GM12878 (cell line): ENCODE measurements at regions not wholly inside any gene's neighbourhood (a gene's known extent, or its start where the extent isn't known, plus 50 kb on each side); places are given as distances from the start of the nearest gene placed in this dataset.

Experiments
- ATAC-seq: fragments of 200-7000 bp; cut with Tn5 transposase; 3 replicates; pipeline ENCODE4 v1.9.1; 2020; ENCODE audit warnings: mild to moderate bottlenecking, moderate library complexity
- BruUV-seq: library from RNA; stranded (reverse); fragments of 400-500 nt; replicated peaks from 2 replicates; lab custom pipeline; 2021; lab: Mats Ljungman, UMichigan
- CTCF ChIA-PET: fragments of 300-600 bp; sonication (Branson Sonifier 250); formaldehyde crosslinking; extraction: SDS; loops from one replicate; lab custom pipeline; 2021; ENCODE audit warnings: inconsistent platforms; lab: Yijun Ruan, JAX
- POLR2A ChIA-PET: fragments of 350-600 bp; formaldehyde crosslinking; extraction: SDS; loops from one replicate; lab custom pipeline; 2021; ENCODE audit warnings: inconsistent platforms; lab: Charles Lee
- RAD21 ChIA-PET: fragments of 300-600 bp; sonication (Branson Sonifier 250); formaldehyde crosslinking; loops from one replicate; lab custom pipeline; 2023; ENCODE audit warnings: antibody characterized with exemption; ENCODE audit not compliant: unreplicated experiment; lab: Charles Lee
- SMC1A ChIA-PET: fragments of 300-600 bp; sonication (Branson Sonifier 250); formaldehyde crosslinking; loops from one replicate; lab custom pipeline; 2023; ENCODE audit not compliant: unreplicated experiment, uncharacterized antibody; lab: Charles Lee
- DNase-seq: peaks from one replicate; pipeline ENCODE4 v3.0.0-alpha.2; 2011; ENCODE audit warnings: low read depth, low spot score
- FAIRE-seq: peaks from 3 replicates; lab custom pipeline; 2011; peaks lifted over from hg19 to GRCh38; lab: Jason Lieb, UNC
- H2AFZ ChIP-seq: 2 replicates; pipeline ENCODE4 v1.6.0; 2011; ENCODE audit warnings: low read depth, low read length, control low read depth; ENCODE audit not compliant: control insufficient read depth
- H3K27ac ChIP-seq: 2 replicates; pipeline ENCODE4 v1.5.1; 2011; ENCODE audit warnings: control low read depth; ENCODE audit not compliant: control insufficient read depth, insufficient read depth
- H3K27me3 ChIP-seq, 2 experiments: replicated peaks in 1 of 2; 2 replicates each; pipeline versions ENCODE4 v1.6.0 to v1.6.1; 2011; ENCODE audit warnings: low read length in 1 of 2; ENCODE audit not compliant: control insufficient read depth in 2 of 2, insufficient read depth in 2 of 2
- H3K36me3 ChIP-seq, 2 experiments: 2 replicates each; pipeline ENCODE4 v1.5.1; 2011; ENCODE audit warnings: low read length in 1 of 2; ENCODE audit not compliant: control insufficient read depth in 2 of 2, insufficient read depth in 2 of 2
- H3K4me1 ChIP-seq: 2 replicates; pipeline ENCODE4 v1.6.1; 2011; ENCODE audit warnings: mild to moderate bottlenecking, low read length, moderate library complexity, mixed read lengths; ENCODE audit not compliant: control insufficient read depth, insufficient read depth
- H3K4me2 ChIP-seq: 2 replicates; pipeline ENCODE4 v1.6.0; 2011; ENCODE audit warnings: control low read depth; ENCODE audit not compliant: control insufficient read depth, insufficient read depth
- H3K4me3 ChIP-seq: fragments of 200-600 bp; sonication (generic); 2 replicates; pipeline ENCODE4 v1.5.1; 2016
- H3K79me2 ChIP-seq: 2 replicates; pipeline ENCODE4 v1.6.0; 2011; ENCODE audit warnings: low read length; ENCODE audit not compliant: control insufficient read depth, insufficient read depth
- H3K9ac ChIP-seq: 2 replicates; pipeline ENCODE4 v1.8.0; 2011; ENCODE audit warnings: low read length, control low read depth, mixed read lengths; ENCODE audit not compliant: control insufficient read depth, insufficient read depth
- H3K9me3 ChIP-seq: replicated peaks from 3 replicates; pipeline ENCODE4 v1.5.1; 2011; ENCODE audit warnings: mild to moderate bottlenecking, low read length; ENCODE audit not compliant: control insufficient read depth, insufficient read depth
- H4K20me1 ChIP-seq: 2 replicates; pipeline ENCODE4 v1.6.0; 2011; ENCODE audit not compliant: control insufficient read depth, insufficient read depth
- CBX3 ChIP-seq: fragments of 200-600 bp; sonication (generic); IDR thresholded peaks from 2 replicates; pipeline ENCODE4 v1.6.1; 2016; ENCODE audit warnings: low read depth, borderline replicate concordance
- CHD4 ChIP-seq: fragments of 200-600 bp; sonication (generic); IDR thresholded peaks from 2 replicates; pipeline ENCODE4 v1.6.1; 2016; ENCODE audit warnings: mild to moderate bottlenecking
- E4F1 ChIP-seq: fragments of 450-650 bp; IDR thresholded peaks from 2 replicates; pipeline ENCODE4 v1.6.1; 2018; ENCODE audit warnings: borderline replicate concordance, mild to moderate bottlenecking; ENCODE audit not compliant: partially characterized antibody
- MYB ChIP-seq: fragments of 150-350 bp; IDR thresholded peaks from 2 replicates; pipeline ENCODE4 v1.6.1; 2014; ENCODE audit warnings: mild to moderate bottlenecking, low read depth, low read length, borderline replicate concordance
- NFYA ChIP-seq: IDR thresholded peaks from 2 replicates; pipeline ENCODE4 v1.6.1; 2011; ENCODE audit warnings: low read depth, mild to moderate bottlenecking, low read length, improper control_type of control experiment, borderline replicate concordance
- NR2C1 ChIP-seq: fragments of 450-650 bp; IDR thresholded peaks from 2 replicates; pipeline ENCODE4 v1.6.1; 2017; ENCODE audit warnings: antibody characterized with exemption, mild to moderate bottlenecking, moderate library complexity
- NR2F1 ChIP-seq: fragments of 450-650 bp; conservative IDR thresholded peaks from 2 replicates; pipeline ENCODE4 v1.6.1; 2017; ENCODE audit warnings: mild to moderate bottlenecking
- PBX3 ChIP-seq: IDR thresholded peaks from 2 replicates; pipeline ENCODE4 v1.6.1; 2011; ENCODE audit warnings: mild to moderate bottlenecking, low read depth, low read length, moderate library complexity; ENCODE audit not compliant: insufficient replicate concordance
- POLR2A ChIP-seq: IDR thresholded peaks from 2 replicates; pipeline ENCODE4 v1.6.1; 2011; ENCODE audit warnings: low read depth, mild to moderate bottlenecking, low read length
- SMAD1 ChIP-seq: fragments of 450-650 bp; IDR thresholded peaks from 2 replicates; pipeline ENCODE4 v1.6.1; 2018; ENCODE audit warnings: mild to moderate bottlenecking, low read depth; ENCODE audit not compliant: partially characterized antibody
- TCF12 ChIP-seq: IDR thresholded peaks from 2 replicates; pipeline ENCODE4 v1.6.1; 2011; ENCODE audit warnings: low read depth, mild to moderate bottlenecking, low read length
- YBX1 ChIP-seq: fragments of 450-650 bp; IDR thresholded peaks from 2 replicates; pipeline ENCODE4 v1.6.1; 2016; ENCODE audit warnings: antibody characterized with exemption
- WGBS: methylation state at CpG from one replicate; pipeline ENCODE4 v1.1.6; 2016; ENCODE audit warnings: low lambda C conversion rate; ENCODE audit not compliant: insufficient replicate concordance, insufficient coverage; ENCODE audit errors: missing lambda C conversion rate; 5-methylcytosine and 5-hydroxymethylcytosine counted together
- in situ Hi-C: fragments of 300-500 bp; cut with MboI; formaldehyde crosslinking; loops from 9 replicates; pipeline ENCODE4 v1.14.3; 2018; ENCODE audit warnings: mixed read lengths
- intact Hi-C: fragments of 100-400 bp; cut with micrococcal nuclease; formaldehyde crosslinking; loops from one replicate; pipeline ENCODE4 v1.14.2; 2022; ENCODE audit not compliant: unreplicated experiment
- TF ChIP-seq, protein P1 (sequence below): fragments of 450-650 bp; IDR thresholded peaks from 2 replicates; pipeline ENCODE4 v1.6.1; 2016; ENCODE audit warnings: mild to moderate bottlenecking, moderate library complexity, borderline replicate concordance

DNA sequence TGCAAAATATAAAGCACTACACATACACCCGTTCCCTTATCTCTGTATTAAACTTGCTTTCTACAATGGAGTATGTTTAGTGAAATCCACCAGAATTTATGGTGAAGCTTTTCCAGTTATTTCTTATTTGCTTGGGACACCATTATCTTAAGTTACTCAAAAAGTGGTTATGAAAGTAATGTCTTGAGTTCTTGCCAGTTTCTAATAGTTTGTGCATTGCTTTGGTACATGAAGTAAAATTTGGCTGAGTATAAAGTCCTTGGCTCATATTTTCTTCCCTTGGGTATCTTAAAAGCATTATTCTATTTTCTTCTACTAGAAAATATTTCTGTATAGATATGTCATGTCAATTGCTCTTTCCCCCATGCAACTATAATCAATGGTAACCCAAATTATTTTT lies 85.2 kb downstream of the POLR1F start:
- no peak overlapping the region for H3K27ac ChIP-seq
- H3K9ac ChIP-seq: no peak overlapping the region
- H3K4me3 ChIP-seq: no peak overlapping the region
- POLR2A ChIA-PET: no interaction called here
- SMC1A ChIA-PET: no interaction called here
- RAD21 ChIA-PET: no interaction called here
- 27% methylated on average over 1 of the region's 1 CpG for WGBS
- no peaks in the 10 kb centered on the region for H3K79me2 ChIP-seq
- H3K4me1 ChIP-seq: no peaks in the 10 kb centered on the region
- H3K36me3 ChIP-seq: no peaks in the 10 kb centered on the region
- in situ Hi-C loops (no loop called here), intact Hi-C loops (no loop called here)
- DNase-seq: no peak
- no peaks in the 10 kb centered on the region for H3K9me3 ChIP-seq
- BruUV-seq: no TSS peak
- no peak for FAIRE-seq
- no peak overlapping the region for H3K4me2 ChIP-seq
- H2AFZ ChIP-seq: no peak overlapping the region
- no peak for ATAC-seq
- no peaks in the 10 kb centered on the region for H4K20me1 ChIP-seq
- CTCF ChIA-PET: no interaction called here
- TF ChIP-seq CBX3 (no peak), CHD4 (no peak), SMAD1 (no peak), NFYA (no peak), PBX3 (no peak), TCF12 (no peak), POLR2A (no peak)
- H3K27me3 ChIP-seq: no peaks in the 10 kb centered on the region

- ChIA-PET RAD21 (no interaction called here), SMC1A (no interaction called here), CTCF (no interaction called here), POLR2A (no interaction called here)
- Histone ChIP-seq H3K79me2 (no peaks in the 10 kb centered on the region), H3K4me1 (no peaks in the 10 kb centered on the region), H3K27me3 (no peaks in the 10 kb centered on the region), H3K4me3 (no peak overlapping the region), H2AFZ (no peak overlapping the region), H3K36me3 (no peaks in the 10 kb centered on the region), H3K9ac (no peak overlapping the region), H3K27ac (no peak overlapping the region), H3K9me3 (no peaks in the 10 kb centered on the region), H4K20me1 (no peaks in the 10 kb centered on the region), H3K4me2 (no peak overlapping the region)
- no peak for DNase-seq
- no TSS peak for BruUV-seq
- no peak for ATAC-seq
- WGBS: 48% methylated on average over 2 of the region's 2 CpGs
- in situ Hi-C loops (no loop called here), intact Hi-C loops (no loop called here)
- no peak for FAIRE-seq
- TF ChIP-seq NR2C1 (no peak), YBX1 (no peak), MYB (no peak), NR2F1 (no peak), E4F1 (no peak)
- TF ChIP-seq, protein P1, sequence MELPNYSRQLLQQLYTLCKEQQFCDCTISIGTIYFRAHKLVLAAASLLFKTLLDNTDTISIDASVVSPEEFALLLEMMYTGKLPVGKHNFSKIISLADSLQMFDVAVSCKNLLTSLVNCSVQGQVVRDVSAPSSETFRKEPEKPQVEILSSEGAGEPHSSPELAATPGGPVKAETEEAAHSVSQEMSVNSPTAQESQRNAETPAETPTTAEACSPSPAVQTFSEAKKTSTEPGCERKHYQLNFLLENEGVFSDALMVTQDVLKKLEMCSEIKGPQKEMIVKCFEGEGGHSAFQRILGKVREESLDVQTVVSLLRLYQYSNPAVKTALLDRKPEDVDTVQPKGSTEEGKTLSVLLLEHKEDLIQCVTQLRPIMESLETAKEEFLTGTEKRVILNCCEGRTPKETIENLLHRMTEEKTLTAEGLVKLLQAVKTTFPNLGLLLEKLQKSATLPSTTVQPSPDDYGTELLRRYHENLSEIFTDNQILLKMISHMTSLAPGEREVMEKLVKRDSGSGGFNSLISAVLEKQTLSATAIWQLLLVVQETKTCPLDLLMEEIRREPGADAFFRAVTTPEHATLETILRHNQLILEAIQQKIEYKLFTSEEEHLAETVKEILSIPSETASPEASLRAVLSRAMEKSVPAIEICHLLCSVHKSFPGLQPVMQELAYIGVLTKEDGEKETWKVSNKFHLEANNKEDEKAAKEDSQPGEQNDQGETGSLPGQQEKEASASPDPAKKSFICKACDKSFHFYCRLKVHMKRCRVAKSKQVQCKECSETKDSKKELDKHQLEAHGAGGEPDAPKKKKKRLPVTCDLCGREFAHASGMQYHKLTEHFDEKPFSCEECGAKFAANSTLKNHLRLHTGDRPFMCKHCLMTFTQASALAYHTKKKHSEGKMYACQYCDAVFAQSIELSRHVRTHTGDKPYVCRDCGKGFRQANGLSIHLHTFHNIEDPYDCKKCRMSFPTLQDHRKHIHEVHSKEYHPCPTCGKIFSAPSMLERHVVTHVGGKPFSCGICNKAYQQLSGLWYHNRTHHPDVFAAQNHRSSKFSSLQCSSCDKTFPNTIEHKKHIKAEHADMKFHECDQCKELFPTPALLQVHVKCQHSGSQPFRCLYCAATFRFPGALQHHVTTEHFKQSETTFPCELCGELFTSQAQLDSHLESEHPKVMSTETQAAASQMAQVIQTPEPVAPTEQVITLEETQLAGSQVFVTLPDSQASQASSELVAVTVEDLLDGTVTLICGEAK: no peak
These were observed 87.1 kb downstream of the POLR1F start for GRCh38 chr7:19621740-19622139.
